Spleen (tissue), 11 donors: ENCODE measurements at regions not wholly inside any gene's neighbourhood (a gene's known extent, or its start where the extent isn't known, plus 50 kb on each side); places are given as distances from the start of the nearest gene placed in this dataset.

ENCODE experiments used
- DNase-seq: peaks from one replicate; pipeline ENCODE4 v3.0.0-alpha.2; 2020
- H3K27ac ChIP-seq, 8 donors: fragments of 200-600 bp; sonication (generic) in 7 of 8; 1 replicate in 4 of 8; 2 replicates in 4 of 8; pipeline versions ENCODE4 v1.5.0 to v1.8.0; 2016 to 2021; ENCODE audit warnings: inconsistent platforms in 4 of 8, mild to moderate bottlenecking in 4 of 8, moderate library complexity in 1 of 8
- H3K27me3 ChIP-seq, 7 donors: fragments of 200-600 bp; sonication (generic) in 6 of 7; replicated peaks in 1 of 7; 1 replicate in 4 of 7; 2 replicates in 3 of 7; pipeline versions ENCODE4 v1.5.0 to v1.8.0; 2016 to 2021; ENCODE audit warnings: inconsistent platforms in 3 of 7, mild to moderate bottlenecking in 1 of 7
- H3K36me3 ChIP-seq, 6 donors: fragments of 200-600 bp; sonication (generic) in 5 of 6; 1 replicate in 4 of 6; 2 replicates in 2 of 6; pipeline versions ENCODE4 v1.5.0 to v1.8.0; 2016 to 2021; ENCODE audit warnings: inconsistent platforms in 2 of 6
- H3K4me1 ChIP-seq, 6 donors: fragments of 200-600 bp; sonication (generic) in 5 of 6; 1 replicate in 3 of 6; 2 replicates in 3 of 6; pipeline versions ENCODE4 v1.5.0 to v1.8.0; 2016 to 2021; ENCODE audit warnings: inconsistent platforms in 3 of 6
- H3K4me3 ChIP-seq, 8 donors: fragments of 200-600 bp; sonication (generic) in 7 of 8; 1 replicate in 4 of 8; 2 replicates in 4 of 8; pipeline versions ENCODE4 v1.5.0 to v1.8.0; 2016 to 2021; ENCODE audit warnings: inconsistent platforms in 4 of 8, mild to moderate bottlenecking in 4 of 8, moderate library complexity in 2 of 8
- H3K9me3 ChIP-seq, 8 donors: fragments of 200-600 bp; sonication (generic) in 7 of 8; 1 replicate in 4 of 8; 2 replicates in 4 of 8; pipeline versions ENCODE4 v1.5.0 to v1.8.0; 2016 to 2021; ENCODE audit warnings: inconsistent platforms in 4 of 8
- POLR2A ChIP-seq, 3 donors: fragments of 450-650 bp; IDR thresholded peaks; one replicate each; pipeline ENCODE4 v1.5.1; 2017; ENCODE audit warnings: antibody characterized with exemption in 3 of 3, mild to moderate bottlenecking in 1 of 3
- POLR2AphosphoS5 ChIP-seq, 3 donors: sonication (generic); formaldehyde crosslinking; IDR thresholded peaks; one replicate each; pipeline ENCODE4 v1.5.1; 2017; ENCODE audit warnings: antibody characterized with exemption in 3 of 3
- WGBS, 5 donors: extraction: QIAGEN DNeasy Blood & Tissue Kit in 3 of 5; methylation state at CpG; one replicate each; pipeline versions ENCODE4 v1.1.5 to v1.1.7; 2013 to 2018; 5-methylcytosine and 5-hydroxymethylcytosine counted together
- intact Hi-C: fragments of 100-400 bp; cut with DNase I; formaldehyde crosslinking; loops from one replicate; pipeline ENCODE4 v1.15.0; 2023; ENCODE audit warnings: low total_unique reads
- TF ChIP-seq, protein P1 (sequence below), 11 experiments: fragments of 200-600 bp in 7 of 11; fragments of 450-650 bp in 4 of 11; sonication (generic) in 4 of 11; IDR thresholded peaks in 8 of 11; conservative IDR thresholded peaks in 3 of 11; 1 replicate in 7 of 11; 2 replicates in 4 of 11; pipeline versions ENCODE4 v1.4.0 to v1.8.0; 2016 to 2021; ENCODE audit warnings: antibody characterized with exemption in 11 of 11, inconsistent platforms in 4 of 11, mild to moderate bottlenecking in 1 of 11
- donor health status: healthy with polysubstance abuse.
- donor health status: DM: no; HTN: no; CAD: no; lungs with moderate emphysema.
- donor health status: DM: no; HTN: no; CAD: no.
- donor health status: Bipolar disorder and iron deficiency.
- donor health status: healthy.
- donor health status: DM: no; HTN: no; CAD: no.
- donor health status: DM: yes; HTN: yes; CAD: no.

DNA sequence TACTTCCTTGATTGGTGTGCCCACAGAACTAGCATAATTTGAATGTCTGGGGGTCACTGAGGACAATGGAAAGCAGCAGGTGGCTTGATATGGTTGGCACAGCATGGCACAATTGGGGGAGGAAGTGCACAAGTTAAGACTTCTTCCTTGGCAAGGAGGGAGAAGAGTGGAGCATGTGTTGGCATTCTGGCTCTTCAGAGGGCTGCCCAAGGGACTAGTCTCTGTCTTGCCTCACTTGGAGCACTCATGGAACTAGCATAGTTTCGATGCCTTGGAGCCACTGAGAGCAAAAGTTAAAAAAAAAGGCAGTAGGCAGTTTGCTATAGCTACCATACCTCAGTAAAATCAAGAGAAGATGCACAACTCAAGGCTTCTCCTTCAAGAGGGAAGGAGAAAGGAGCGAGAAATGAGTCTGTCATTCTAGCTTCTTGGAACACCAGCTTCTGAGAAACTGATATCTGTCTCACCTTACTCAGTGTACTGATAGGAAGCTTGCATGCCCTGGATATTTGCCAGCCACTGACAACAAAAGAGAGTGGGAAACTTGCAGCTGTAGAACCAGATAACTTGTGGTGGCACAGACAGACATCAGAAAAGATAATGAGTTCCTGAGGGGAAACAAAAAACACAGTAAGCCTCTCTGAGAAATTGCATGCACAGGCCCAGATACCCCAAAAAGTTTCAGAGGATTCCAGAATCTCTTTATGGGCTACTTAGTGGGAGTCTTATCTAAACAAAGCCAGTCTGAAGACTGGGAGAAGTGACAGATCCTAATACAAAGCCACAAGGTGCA is 207.5 kb upstream of the SAMSN1 start:
- Histone ChIP-seq H3K36me3 (no peaks in the 10 kb centered on the region), H3K4me3 (no peak overlapping the region), H3K27me3 (no peaks in the 10 kb centered on the region), H3K9me3 (peaks cover 0 to 9% (median 0%) of the 10 kb centered on the region in 8 donors), H3K4me1 (no peaks in the 10 kb centered on the region), H3K27ac (no peak overlapping the region)
- 76 to 96% (median 90%) methylated on average over 2 of the region's 2 CpGs for WGBS, 5 donors
- no peak for DNase-seq
- intact Hi-C loops: no loop called here
- TF ChIP-seq POLR2AphosphoS5 (IDR thresholded peaks at IDR 0.05): no peak
- no peak for TF ChIP-seq POLR2A (IDR thresholded peaks at IDR 0.05)
- TF ChIP-seq, protein P1, sequence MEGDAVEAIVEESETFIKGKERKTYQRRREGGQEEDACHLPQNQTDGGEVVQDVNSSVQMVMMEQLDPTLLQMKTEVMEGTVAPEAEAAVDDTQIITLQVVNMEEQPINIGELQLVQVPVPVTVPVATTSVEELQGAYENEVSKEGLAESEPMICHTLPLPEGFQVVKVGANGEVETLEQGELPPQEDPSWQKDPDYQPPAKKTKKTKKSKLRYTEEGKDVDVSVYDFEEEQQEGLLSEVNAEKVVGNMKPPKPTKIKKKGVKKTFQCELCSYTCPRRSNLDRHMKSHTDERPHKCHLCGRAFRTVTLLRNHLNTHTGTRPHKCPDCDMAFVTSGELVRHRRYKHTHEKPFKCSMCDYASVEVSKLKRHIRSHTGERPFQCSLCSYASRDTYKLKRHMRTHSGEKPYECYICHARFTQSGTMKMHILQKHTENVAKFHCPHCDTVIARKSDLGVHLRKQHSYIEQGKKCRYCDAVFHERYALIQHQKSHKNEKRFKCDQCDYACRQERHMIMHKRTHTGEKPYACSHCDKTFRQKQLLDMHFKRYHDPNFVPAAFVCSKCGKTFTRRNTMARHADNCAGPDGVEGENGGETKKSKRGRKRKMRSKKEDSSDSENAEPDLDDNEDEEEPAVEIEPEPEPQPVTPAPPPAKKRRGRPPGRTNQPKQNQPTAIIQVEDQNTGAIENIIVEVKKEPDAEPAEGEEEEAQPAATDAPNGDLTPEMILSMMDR (IDR thresholded peaks at IDR 0.05 in 8 of 11, conservative IDR thresholded peaks at IDR 0.05 in 3 of 11): no peak

- Histone ChIP-seq H3K4me3 (no peak overlapping the region), H3K27me3 (no peaks in the 10 kb centered on the region), H3K36me3 (no peaks in the 10 kb centered on the region), H3K4me1 (no peaks in the 10 kb centered on the region), H3K9me3 (peaks cover 0 to 9% (median 0%) of the 10 kb centered on the region in 8 donors), H3K27ac (no peak overlapping the region)
- intact Hi-C loops: no loop called here
- TF ChIP-seq, protein P1 (IDR thresholded peaks at IDR 0.05 in 8 of 11, conservative IDR thresholded peaks at IDR 0.05 in 3 of 11): no peak
- TF ChIP-seq POLR2AphosphoS5 (IDR thresholded peaks at IDR 0.05) (no peak), POLR2A (IDR thresholded peaks at IDR 0.05) (no peak)
- DNase-seq: no peak
Observed at GRCh38 chr21:14753069-14753465, 207.0 kb upstream of the SAMSN1 start.

- H3K4me1 ChIP-seq: no peaks in the 10 kb centered on the region
- H3K27me3 ChIP-seq: no peaks in the 10 kb centered on the region
- no peak overlapping the region for H3K4me3 ChIP-seq
- DNase-seq: no peak
- no peak overlapping the region for H3K27ac ChIP-seq
- TF ChIP-seq POLR2AphosphoS5 (IDR thresholded peaks at IDR 0.05) (no peak), POLR2A (IDR thresholded peaks at IDR 0.05) (no peak)
- TF ChIP-seq, protein P1 (IDR thresholded peaks at IDR 0.05 in 8 of 11, conservative IDR thresholded peaks at IDR 0.05 in 3 of 11): no peak
- H3K36me3 ChIP-seq: no peaks in the 10 kb centered on the region
- H3K9me3 ChIP-seq: peaks cover 0 to 9% (median 0%) of the 10 kb centered on the region in 8 donors
- intact Hi-C loops: no loop called here
Observed at GRCh38 chr21:14752345-14752909, 206.3 kb upstream of the SAMSN1 start.

DNA sequence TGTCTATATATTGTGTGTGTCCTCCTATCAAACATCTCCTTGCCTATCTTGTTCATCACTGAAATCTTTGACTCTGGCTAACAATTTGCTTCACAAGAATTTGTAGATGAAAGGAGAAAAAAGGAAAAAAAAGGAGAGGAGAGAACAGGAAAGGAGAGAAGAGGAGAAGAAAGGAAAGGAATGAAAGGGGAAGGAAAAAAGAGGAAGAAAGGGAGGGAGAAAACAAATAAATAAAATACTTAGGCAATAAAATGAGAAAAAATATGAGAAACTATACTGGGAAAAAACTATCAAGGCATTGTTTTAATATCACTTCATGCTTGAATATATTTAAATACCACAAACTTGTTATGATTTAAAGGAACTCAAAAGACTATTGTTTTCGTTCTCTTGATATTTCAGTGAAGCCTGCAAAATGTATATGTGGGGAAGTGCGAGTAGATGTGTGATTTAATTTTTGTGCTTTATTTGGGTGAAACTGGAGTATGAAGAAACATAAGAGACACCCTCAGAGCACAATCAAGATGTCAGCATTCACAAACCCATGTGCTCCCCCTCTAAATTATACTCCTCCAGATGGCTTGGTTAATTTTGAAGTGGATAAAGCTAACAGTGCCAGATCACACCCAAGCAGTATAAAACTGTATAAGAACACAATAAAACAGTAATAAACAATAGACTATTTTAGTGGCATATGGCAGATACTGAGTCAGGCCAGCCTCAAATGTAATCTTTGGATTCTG is 205.7 kb upstream of the SAMSN1 start:
- Histone ChIP-seq H3K36me3 (no peaks in the 10 kb centered on the region), H3K27me3 (no peaks in the 10 kb centered on the region), H3K4me3 (no peak overlapping the region), H3K27ac (no peak overlapping the region), H3K9me3 (peaks cover 0 to 9% (median 0%) of the 10 kb centered on the region in 8 donors), H3K4me1 (no peaks in the 10 kb centered on the region)
- DNase-seq: no peak
- 51 to 84% (median 65%) methylated on average over 2 of the region's 2 CpGs for WGBS, 5 donors
- intact Hi-C loops: no loop called here
- no peak for TF ChIP-seq POLR2A (IDR thresholded peaks at IDR 0.05)
